Globus pallidus (tissue), 1 donor: ENCODE measurements at regions not wholly inside any gene's neighbourhood (a gene's known extent, or its start where the extent isn't known, plus 50 kb on each side); places are given as distances from the start of the nearest gene placed in this dataset.
"Not testable (repeated sequence)": the region's sequence is repeated elsewhere in the genome, so short reads cannot be mapped to it uniquely, and the experiment has no call there.

Source experiments
- DNase-seq: peaks from one replicate; pipeline ENCODE4 v3.0.0-alpha.2; 2015; ENCODE audit warnings: low spot score

DNA sequence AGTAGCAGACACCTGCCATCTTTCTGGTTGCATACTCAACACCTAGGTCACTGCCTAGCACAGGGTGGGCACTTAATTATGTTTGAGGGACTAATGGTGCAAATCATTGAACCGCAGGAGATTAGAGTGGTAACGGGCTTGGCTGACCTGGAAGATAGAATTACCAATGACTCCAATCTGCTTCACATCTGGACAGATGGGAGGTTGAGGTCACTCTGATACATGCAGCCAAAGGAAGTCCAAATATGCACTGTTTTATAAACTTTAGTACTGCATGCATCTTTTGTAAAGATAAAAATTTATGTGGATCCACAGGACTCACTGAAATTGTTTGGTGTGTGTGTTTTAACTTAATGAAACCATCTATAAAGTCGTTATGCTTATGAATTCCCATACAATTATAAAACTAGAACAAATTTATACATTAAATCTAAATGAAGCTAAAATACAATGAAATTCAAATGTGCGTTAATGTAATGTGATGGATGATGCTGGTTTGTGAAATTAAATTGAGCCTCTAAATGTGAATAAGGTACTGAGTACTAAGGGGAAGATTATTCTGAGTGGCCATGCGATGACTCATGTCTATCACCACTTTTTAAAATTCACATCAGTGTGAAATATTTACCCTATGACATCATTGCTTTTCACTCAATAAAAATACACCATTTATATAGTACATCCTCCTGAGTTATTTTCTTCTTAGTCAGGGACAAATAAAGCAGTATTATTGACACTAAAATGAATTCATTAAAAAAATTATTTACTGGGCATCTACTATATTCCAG is 224.7 kb upstream of the FAM78B start:
- DNase-seq: no peak

DNA sequence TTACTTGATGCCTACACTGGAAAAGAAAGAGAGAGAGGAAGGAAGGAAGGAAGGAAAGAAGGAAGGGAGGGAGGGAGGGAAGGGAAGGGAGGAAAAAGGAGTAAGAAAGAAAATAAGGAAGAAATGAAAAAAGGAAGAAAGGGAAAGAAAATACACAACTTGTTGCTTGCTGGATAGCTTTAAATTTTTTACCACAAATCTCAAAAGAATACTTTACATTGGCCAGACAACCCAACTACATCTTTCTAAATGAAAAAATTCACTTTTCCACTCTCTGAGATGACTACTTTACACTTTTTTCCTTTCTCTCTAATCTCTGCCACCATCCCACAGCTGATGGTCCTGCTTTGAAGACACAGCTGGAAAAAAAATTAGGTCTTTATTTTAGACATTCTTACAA is 228.9 kb upstream of the FAM78B start:
- no peak for DNase-seq

DNA sequence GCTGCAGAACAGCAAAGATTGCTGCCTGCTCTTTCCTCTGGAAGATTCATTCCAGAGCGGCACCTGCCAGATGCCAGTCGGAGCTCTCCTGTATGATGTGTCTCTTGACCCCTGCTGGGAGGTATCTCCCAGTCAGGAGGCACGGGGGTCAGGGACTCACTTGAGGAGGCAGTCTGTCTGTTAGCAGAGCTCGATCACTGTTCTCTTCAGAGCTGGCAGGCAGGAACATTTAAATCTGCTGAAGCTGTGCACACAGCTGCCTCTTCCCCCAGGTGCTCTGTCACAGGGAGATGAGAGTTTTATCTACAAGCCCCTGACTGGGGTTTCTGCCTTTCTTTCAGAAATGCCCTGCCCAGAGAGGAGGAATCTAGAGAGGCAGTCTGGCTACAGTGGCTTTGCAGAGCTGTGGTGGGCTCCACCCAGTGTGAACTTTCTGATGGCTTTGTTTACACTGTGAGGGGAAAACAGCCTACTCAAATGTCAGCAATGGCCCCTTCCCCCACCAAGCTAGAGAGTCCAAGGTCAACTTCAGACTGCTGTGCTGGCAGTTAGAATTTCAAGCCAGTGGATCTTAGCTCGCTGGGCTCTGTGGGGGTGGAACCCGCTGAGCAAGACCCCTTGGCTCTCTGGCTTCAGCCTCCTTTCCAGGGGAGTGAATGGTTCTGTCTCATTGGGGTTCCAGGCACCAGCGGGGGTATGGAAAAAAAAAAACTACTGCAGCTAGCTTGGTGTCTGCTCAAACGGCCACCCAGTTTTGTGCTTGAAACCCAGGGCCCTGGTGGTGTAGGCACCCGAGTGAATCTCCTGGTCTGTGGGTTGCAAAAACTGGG is 242.7 kb upstream of the FAM78B start:
- DNase-seq: not testable (repeated sequence)

DNA sequence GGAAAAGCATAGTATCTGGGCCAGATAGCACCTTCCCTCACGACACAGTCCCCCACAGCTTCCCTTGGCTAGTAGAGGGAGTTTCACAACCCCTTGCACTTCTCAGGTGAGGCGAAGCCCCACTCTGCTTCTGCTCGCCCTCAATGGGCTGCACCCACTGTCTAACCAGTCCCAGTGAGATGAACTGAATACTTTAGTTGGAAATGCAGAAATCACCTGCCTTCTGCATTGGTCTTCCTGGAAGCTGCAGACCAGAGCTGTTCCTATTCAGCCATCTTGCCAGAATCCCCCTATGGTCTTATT is 243.2 kb upstream of the FAM78B start:
- DNase-seq: no peak

DNA sequence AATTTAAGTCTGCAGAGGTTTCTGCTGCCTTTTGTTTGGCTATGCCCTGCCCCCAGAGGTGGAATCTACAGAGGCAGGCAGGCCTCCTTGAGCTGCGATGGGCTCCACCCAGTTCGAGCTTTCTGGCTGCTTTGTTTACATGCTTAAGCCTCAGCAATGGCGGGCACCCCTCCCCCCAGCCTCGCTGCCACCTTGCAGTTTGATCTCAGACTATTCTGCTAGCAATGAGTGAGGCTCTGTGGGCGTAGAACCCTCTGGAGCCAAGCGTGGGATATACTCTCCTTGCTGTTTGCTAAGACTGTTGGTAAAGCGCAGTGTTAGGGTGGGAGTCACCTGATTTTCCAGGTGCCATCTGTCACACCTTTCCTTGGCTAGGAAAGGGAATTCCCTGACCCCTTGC is 250.0 kb upstream of the FAM78B start:
- DNase-seq: not testable (repeated sequence)

DNA sequence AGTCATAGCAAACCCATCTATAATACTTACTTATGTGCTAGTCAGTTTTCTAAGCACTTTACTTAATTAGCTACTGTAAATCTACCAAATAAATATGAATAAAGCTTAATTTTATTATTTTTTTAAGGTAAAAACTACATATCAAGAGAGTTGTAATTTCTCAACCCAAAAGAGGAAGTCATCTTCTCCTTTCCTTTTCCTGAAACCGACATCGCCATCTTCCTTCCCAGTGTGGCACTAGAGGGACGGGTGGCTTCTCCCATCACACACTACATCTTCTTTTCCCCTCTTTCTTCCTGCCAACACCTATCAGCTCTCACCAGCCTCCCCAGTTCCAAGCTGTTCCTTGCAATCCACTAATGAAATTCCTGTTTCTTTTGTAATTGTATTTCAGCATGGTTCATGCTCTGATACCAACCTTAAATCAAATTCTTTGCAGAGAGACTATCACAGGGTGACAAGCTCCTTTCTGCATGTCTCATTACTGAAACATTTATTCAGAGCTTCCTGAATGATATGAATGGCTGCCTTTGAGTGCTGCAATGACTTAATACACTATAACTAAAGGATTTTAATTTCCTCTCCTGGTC is 251.6 kb upstream of the FAM78B start:
- no peak for DNase-seq

DNA sequence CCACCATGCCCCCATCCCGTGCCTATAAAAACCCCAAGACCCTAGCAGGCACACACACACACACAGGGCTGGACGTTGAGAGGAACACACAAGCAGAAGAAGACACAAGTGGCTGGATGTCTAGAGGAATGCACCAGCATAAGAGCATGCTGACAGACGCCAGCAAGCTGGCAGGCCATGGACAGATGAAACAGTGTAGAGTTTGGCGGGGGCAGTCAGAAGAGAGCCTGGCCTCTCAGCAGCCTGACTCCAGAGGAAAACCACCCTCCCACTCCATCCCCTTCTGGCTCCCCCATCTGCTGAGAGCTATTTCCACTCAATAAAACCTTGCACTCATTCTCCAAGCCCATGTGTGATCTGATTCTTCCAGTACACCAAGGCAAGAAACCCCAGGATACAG is 255.8 kb upstream of the FAM78B start:
- DNase-seq: not testable (repeated sequence)

DNA sequence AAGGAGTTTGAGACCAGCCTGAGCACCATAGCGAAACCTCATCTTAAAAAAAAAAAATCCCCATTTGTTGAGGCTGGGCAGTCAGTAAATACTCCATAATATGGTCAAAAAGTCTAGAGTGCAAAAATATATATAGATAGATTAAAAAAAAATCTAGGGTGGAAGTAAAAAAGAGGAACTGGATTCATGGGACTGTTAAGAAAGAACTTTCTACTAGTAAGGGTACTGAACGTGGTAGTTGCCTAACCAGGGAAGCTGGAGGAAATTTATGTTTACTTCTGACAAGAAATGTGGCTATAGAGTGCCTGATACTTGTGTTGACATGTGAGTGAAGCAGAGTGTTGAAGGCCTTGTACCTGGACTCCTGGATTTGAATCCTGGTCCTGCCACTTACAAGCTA is 265.9 kb upstream of the FAM78B start:
- DNase-seq: no peak

DNA sequence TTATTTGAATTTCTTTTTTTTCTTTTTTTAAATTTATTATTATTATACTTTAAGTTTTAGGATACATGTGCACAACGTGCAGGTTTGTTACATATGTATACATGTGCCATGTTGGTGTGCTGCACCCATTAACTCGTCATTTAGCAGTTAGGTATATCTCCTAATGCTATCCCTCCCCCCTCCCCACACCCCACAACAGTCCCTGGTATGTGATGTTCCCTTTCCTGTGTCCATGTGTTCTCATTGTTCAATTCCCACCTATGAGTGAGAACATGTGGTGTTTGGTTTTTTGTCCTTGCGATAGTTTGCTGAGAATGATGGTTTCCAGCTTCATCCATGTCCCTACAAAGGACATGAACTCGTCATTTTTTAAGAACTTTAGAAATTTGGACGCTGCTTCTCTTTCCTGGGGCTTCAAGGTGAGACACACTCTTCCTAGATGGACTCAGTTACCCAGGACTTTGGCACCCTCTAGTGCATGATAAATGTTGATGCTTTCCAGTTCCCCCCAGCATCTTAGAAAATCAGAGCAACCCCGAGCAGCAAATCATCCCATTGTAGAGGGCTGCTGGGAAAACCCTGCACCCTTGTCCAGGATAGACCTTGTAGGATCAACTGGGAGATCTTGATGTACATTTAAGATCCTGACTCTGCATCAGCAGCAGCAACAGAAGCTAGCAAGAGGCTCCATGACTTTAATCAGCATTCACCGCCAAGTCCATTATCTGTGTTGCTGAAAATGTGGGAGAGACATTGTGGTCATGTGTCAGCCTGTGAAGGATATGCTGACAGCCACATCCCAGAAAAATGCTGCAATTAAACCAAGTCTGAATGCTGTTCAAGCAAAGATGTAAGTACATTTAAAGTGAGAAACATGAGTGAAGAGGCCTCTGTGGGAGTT is 266.9 kb upstream of the FAM78B start:
- peak; percentile 12 for DNase-seq

DNA sequence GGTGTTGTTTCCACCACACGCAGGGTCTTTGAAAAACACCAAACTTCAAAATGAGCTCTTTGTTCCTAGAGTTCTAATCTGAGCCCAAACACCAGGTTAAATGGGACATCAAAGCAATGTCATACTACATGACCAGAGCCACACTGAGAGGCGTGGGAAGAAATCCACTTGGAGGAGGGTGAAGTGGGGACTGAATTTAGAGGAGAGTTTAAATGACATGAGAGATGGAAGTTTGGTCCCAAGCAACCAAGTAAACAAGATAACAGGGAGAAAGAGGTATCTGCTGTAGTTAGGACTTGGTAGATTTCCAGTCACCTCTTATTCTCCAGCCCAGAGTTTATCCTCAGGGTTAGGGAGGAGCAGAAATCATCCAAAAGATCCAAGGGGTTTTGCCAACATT is 290.9 kb upstream of the FAM78B start:
- DNase-seq: no peak

DNA sequence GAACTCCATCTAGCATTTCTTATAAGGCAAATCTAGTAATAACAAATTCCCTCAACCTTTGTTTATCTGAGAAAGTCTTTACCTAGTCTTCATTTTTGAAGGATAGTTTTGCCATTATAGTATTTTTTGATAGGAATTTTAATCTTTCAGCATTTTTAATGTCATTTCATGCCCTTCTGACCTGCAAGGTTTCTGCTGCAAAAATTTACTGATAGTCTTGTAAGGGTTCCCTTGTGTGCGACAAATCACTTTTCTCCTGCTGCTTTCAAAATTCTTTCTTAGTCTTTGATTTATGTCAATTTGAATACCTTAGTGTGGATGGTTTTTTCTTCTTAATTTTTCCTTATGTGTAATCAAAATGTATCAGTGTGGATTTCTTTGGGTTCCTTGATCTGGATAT is 297.5 kb upstream of the FAM78B start:
- no peak for DNase-seq

DNA sequence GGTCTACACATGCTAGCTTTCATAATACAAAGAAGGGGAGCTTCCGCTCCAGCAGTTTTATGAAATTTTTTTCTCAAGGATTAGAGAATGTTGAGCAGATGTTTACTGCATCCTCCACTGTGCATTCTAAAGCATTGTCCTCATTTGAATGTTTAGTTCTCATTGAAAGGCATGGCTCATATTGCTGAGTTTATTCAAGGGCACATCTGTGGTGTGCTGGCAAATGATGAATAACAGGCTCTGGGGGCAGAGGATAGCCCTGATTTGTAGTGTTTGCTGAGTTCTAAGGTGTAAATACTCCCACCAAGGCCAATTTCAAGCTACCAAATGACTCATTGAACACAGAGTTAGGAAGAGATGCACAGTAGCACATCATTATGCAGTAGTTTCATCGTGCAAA is 303.2 kb upstream of the FAM78B start:
- DNase-seq: no peak

DNA sequence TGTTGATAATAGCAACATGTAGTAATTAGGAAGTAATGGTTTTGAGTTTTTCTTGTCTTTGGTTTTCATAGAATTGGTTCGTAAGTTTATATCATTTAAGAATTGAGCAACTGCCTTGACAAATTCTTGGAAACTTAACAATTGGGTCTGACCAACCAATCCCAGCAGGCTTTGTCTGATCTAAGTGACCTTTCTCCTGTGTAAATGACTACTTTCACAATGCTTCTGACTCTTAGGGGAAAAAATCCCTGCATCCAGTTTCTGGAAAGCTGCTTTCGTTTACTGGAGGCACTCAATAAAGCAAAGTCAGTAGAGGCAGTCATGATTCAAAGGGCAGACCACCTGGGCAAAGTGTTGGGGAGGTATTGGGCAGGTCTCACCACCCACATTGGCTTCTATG is 303.6 kb upstream of the FAM78B start:
- no peak for DNase-seq

DNA sequence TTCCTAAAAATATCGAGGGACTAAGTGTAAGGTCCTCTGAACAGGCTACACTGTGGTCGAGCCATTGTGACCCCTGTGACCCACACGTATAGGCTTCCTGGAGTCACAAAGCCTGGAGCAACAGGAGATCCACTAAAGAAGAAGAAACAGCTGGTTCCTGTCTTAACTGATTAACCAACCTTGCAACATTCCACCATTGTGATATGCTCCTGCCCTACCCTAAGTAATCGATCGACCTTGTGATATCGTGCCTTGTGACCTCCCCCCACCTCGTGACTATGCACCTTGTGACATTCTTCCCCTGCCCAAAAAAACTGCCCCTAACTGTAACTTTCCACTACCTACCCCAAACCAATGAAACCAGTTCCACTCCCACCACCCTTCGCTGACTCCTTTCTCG is 304.6 kb upstream of the FAM78B start:
- no peak for DNase-seq

DNA sequence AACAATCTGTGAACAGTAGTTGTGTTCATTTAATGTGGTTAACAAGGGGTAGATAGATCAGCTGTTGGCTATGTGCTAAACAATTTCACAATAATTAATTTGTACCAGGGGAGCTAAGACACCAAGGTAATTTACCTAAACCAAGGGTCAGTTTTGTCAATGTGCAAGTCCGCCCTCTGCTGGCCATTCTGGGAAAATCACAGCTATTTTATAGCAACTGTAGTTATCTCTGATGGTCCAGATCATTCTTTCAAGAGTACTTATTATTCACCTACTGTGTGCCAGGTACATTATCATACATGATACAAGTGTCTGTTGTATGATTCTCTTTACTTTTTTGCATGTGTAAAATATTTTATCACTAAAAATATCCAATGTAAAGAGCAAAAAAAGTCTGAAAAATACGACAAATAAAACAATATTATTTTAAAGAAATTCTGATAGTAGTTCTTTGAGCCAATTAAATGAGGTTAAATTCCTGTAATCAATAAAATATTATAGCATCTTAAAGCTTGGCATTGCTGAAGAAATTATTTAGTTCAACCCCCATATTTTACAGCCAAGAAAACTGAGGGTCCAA is 312.3 kb upstream of the FAM78B start:
- no peak for DNase-seq

DNA sequence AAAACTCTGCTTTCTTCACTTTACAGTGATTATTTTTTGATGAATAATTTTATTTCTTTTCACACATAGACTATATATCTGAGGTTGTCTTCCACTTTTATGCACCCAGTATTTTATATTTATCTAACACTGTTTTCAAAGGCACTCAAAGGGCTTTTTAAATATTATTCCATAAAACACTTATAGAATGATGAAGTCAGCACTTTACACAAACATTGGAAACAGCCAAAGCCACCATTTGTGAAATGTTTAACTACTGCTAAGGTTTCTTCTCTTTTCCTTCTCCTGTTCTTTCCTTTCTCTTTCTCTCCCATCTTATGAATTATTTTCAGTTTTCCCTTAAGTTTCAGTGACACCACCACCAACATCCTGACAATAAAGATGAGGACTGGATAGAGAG is 317.7 kb upstream of the FAM78B start:
- DNase-seq: no peak

DNA sequence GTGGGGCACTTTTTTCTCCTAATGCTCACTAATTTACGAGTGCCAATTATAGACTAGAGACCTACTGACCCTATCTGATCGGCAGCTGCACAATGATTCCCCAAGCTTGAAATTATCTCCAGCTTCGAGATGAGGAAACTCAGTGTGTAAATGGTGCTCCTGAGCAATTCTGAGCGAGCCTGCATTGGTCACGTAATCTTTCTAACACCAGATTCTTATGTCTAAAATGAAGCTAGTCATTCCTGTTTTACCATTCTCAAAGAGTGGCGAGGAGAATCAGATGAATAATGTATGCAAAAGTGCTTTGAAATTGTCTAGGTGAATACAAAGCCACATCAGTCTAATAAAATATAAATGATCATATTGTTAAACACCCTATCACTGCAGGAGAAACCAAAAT is 318.1 kb upstream of the FAM78B start:
- DNase-seq: no peak

DNA sequence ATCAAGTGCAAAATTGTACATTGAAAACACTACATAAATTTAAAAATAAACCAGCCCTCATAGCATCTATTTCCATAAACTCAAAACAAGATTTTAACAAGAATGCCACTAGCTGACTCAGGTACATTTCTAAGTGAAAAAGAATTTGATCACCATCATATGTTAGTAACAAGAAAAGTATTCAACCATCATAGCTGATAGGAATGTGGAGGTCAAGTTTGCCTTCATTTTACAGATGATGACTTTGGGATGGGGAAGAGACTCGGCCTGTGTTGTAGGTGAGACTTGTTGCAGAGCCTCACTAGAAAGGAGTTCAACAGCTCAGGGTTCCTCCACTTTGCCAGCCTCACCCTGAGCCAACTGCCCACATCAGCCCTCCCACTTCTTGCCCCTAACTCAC is 318.8 kb upstream of the FAM78B start:
- DNase-seq: no peak

DNA sequence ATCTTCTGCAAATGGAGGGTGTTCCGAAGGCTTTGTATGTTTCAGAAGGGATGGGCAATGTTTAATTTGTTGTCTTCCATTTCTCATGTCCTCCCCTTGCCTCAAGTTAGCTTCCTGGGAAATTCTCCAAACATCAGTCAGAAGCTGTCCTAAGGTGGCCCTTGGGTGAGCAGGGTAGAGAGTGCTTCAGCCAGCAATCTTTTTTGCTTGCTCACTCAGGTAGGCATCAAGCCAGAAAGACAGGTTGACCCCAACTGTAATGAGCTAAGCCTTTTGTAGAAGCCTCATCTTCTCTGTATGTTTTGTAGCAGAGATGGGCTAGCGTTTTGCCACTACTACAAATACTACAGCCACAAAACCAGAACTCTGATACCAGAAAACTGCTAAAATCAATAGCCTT is 321.5 kb upstream of the FAM78B start:
- DNase-seq: no peak

DNA sequence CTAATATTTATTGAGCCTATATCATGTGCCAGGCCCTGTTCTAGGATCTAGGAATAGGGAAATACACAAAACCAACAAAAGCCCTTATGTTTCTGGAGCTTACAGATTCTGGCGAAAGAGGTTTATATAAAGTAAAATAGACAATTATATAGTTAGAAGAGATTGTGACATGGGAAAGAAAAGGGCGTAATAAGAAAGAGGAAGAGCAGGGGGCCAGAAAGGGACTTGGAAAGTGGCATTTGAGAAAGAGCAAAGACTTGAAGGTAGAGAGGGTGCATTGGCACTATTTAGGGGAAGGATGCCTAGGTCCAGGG is 322.5 kb upstream of the FAM78B start:
- no peak for DNase-seq

DNA sequence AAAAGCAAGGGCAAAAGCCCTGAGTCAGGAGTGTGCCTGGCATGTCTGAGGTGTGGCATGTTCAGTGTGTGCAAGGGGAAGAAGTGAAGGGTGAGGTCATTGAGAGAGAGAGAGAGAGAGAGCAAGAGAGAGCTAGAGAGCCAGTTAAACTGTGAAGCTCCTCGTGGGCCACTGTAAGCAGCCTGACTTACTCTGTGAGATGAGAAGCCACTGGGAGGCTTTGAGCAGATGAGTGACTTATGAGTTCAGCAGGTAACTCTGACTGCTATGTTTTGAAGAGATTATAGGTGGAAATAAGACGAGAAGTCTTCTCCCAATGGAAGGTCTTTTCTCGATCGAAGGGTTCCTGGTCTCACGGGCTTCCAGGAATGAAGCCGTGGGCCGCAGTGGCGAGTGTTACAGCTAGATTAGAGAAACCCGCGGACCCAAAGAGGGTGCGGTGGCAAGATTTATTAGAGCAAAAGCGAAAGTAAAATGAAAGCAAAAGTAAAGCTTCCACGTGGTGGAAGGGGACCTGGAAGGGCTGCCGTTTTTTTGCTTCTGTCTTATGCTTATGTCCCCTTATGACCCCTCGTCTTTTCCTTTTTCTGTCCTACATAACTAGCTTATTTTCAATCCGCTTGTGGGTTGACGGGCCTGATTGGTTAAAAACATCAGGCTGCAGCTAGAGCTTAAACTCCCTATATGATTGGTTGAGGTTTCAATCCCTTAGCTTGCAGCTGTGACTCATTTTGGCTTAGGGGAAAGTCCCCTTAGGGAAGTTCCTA is 323.1 kb upstream of the FAM78B start:
- DNase-seq: peak; percentile 27
